GM13976 (cell line): ENCODE measurements at regions not wholly inside any gene's neighbourhood (a gene's known extent, or its start where the extent isn't known, plus 50 kb on each side); places are given as distances from the start of the nearest gene placed in this dataset.

Experiments used
- DNase-seq: peaks from one replicate; pipeline ENCODE4 v3.0.0; 2012; ENCODE audit warnings: low spot score
- in situ Hi-C: fragments of 300-500 bp; cut with MboI; formaldehyde crosslinking; loops from one replicate; pipeline ENCODE4 v1.12.0; 2022; ENCODE audit warnings: low sequenced_read_pairs, mixed read lengths, inconsistent platforms; ENCODE audit not compliant: unreplicated experiment
- TF ChIP-seq, protein P1 (sequence below): IDR thresholded peaks from 2 replicates; pipeline ENCODE4 v1.5.1; 2012; ENCODE audit warnings: borderline replicate concordance, mild to moderate bottlenecking; ENCODE audit not compliant: insufficient read depth; ENCODE audit errors: extremely low read depth, missing control alignments, control extremely low read depth

DNA sequence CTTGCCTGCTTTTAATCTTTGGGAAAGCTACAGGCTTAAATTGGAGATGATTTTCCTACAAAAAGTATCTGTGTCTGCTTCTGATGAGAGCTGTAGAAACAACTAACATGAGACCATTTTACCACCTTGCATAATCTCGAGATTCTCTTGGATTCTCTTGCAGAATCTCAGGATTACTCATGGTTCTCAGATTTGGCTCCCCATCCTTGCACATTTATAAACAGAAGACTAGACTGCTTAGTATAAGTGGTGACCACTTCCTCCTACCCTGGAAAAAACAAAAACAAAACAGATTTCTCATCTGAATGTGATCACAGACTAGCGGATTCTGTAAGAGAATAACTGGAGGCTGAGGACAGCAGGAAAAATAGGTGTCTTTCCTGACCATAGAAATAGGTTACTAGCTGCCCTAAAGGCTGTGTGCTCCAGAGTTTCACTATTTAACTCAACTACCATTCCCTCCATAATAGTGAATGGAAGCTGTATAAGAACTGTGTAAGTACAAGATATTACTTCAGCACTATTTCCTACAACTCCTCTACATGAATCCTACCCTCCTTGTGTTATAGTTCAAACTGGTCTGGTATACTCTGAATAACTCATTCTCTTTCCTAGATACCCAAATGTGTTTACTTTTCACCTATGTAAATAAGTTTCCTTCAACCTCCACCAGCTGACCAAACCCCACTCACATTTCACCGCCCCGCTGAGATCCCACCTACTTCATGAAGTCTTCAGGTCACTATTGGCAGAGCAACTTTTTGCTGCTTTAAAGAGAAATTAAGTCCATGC, 122.2 kb upstream of the C2CD4B start:
- DNase-seq = no peak
- TF ChIP-seq, protein P1, sequence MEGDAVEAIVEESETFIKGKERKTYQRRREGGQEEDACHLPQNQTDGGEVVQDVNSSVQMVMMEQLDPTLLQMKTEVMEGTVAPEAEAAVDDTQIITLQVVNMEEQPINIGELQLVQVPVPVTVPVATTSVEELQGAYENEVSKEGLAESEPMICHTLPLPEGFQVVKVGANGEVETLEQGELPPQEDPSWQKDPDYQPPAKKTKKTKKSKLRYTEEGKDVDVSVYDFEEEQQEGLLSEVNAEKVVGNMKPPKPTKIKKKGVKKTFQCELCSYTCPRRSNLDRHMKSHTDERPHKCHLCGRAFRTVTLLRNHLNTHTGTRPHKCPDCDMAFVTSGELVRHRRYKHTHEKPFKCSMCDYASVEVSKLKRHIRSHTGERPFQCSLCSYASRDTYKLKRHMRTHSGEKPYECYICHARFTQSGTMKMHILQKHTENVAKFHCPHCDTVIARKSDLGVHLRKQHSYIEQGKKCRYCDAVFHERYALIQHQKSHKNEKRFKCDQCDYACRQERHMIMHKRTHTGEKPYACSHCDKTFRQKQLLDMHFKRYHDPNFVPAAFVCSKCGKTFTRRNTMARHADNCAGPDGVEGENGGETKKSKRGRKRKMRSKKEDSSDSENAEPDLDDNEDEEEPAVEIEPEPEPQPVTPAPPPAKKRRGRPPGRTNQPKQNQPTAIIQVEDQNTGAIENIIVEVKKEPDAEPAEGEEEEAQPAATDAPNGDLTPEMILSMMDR = no peak
- in situ Hi-C loops = no loop called here

DNA sequence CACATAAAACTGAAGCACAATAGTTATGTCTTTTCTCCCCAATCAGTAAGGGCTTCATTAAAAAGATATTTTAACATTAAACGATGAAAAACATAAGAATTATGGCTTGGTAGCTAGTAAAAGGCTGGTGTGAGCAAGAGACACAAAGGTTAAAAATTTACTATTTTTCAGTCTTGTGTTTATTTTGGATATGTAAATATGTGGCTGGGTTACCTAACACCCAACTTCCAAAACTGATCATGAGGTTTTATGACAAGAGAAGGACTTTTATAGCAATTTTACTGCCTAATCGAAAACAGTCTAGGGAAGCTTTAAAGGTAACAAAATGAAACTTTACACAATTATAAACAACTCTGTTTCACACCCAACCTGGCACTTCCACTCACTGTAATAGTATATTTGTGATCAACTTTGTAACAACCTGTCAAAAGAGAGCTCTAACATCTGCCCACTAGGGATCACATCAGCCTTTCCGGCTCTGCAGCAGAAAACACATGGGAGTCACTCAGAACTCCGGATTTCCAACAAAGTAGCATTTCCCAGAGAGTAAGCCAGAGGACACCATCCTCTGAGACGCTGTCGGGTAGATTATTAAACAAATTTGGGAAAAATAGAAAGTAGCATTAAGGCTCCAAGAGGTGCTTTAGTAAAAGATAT, 123.4 kb upstream of the C2CD4B start:
- TF ChIP-seq, protein P1 = no peak
- no peak for DNase-seq
- in situ Hi-C loops = no loop called here

DNA sequence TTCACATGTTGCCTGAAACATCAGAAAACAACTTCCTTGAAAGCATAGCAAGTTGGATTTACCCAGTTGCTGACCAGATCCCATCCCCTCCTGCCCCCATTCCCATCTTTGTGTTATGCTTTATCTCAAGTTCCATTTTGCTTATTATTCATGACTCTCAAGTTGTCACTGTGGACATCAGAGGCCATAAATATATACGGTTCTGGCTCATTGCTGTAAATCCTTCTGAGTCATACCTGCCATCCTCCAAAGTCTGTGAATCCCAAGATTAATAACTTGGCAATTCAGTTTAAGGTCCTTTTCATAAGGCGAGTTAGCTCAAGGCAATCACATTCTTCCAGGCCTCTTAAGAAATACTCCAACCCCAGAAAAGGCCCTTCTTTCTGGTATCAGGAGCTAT, 126.2 kb upstream of the C2CD4B start:
- in situ Hi-C loops = no loop called here
- DNase-seq = no peak
- TF ChIP-seq, protein P1 = no peak

DNA sequence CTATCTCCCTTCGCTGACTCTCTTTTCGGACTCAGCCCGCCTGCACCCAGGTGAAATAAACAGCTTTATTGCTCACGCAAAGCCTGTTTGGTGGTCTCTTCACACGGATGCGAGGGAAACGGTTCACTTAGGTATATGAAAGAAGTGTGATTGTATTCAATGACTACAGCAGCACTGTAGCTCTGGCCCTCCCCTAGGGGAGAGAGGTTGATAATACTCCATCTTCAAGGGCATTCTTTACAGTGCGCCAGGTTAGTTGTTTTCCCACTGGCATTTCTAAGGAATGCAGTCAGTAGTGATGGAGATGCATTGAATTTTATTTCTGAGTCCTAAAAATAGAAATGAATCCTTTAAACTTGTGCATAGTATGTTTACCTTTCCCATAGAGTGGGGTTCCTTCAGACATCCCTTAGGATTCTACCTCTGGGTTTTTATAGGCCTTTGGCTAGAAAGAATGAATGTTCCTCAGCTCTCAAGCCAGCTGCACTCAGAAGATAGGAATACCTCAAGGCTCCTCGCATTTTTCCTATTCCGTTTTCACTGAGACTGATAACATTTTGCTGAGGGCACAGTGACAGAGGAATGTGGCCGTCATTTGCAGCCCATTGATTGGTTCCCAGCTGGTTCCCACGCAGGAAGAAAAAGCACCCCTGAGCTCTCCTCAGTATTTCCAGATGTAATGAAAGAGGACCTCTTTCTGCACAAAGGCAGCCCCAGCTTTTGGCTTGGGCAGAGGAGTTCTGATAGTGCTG, 131.8 kb upstream of the C2CD4B start:
- TF ChIP-seq, protein P1 = no peak
- DNase-seq = no peak
- in situ Hi-C loops = no loop called here

DNA sequence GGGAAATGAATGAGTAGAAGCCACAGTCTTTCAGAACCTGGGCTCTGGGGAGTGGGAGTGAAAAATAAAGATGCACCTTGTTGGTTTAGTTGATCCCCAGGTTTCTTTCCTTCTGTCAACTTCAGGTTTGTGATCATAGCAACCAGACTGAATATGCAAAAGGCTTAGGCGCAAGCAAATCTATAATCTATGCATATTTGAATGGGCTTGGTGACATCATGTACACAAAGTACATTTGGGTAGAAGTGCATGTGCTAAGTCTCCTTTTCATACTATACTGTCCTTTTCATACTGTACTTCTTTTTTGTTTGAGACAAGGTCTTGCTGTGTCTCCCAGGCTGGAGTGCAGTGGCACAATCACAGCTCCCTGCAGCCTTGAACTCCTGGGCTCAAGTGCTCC, 132.4 kb upstream of the C2CD4B start:
- DNase-seq = no peak
- TF ChIP-seq, protein P1 = no peak
- in situ Hi-C loops = no loop called here

DNA sequence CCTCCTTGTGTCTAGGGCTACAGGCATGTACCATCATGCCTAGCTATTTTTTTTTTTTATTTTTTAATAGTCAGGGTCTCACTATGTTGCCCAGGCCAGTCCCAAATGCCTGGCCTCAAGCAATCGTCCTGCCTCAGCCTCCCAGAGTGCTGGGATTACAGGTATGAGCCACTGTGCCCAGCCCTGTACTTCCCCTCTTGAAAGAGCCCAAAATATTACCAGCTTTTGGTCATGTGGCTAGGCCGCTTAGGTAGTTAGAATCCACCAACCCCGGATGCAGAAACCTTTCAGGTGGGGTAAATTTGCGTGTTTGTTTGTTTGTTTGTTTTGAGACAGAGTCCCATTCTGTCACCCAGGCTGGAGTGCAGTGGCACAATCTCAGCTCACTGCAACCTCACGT, 132.8 kb upstream of the C2CD4B start:
- in situ Hi-C loops = no loop called here
- no peak for DNase-seq
- TF ChIP-seq, protein P1 = no peak
